ENCODE measurements at regions not wholly inside any gene's neighbourhood (a gene's known extent, or its start where the extent isn't known, plus 50 kb on each side); places are given as distances from the start of the nearest gene placed in this dataset.

GRCh38 chr5:100479079-100479688 lies 56.0 kb upstream of the FAM174A start:
- in situ Hi-C loops (cut with MboI; ENCODE audit: low sequenced_read_pairs): no loop called here

- in situ Hi-C loops (cut with MboI; ENCODE audit: low sequenced_read_pairs): no loop called here
These were observed 63.1 kb upstream of the FAM174A start for GRCh38 chr5:100472091-100472490.

DNA sequence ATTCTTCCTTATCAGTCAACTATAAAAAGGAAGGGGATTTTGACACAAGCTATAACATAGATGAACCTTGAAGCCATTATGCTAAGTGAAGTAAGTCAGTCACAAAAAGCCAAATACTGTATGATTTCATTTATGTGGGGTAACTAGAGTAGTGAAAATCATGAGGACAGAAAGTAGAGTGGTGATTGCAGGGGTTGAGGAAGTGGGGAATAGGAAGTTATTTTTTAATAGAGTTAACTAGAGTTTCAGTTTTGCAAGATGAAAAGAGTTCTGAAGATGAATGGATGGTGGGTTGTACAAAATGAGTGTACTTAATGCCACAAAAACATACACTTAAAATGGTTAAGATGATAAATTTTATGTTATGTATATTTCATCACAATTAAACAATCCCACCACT lies 65.4 kb upstream of the FAM174A start:
- in situ Hi-C loops (cut with MboI; ENCODE audit: low sequenced_read_pairs): no loop called here

- in situ Hi-C loops (cut with MboI; ENCODE audit: low sequenced_read_pairs): no loop called here
These were observed 70.8 kb upstream of the FAM174A start for GRCh38 chr5:100464418-100464817.

DNA sequence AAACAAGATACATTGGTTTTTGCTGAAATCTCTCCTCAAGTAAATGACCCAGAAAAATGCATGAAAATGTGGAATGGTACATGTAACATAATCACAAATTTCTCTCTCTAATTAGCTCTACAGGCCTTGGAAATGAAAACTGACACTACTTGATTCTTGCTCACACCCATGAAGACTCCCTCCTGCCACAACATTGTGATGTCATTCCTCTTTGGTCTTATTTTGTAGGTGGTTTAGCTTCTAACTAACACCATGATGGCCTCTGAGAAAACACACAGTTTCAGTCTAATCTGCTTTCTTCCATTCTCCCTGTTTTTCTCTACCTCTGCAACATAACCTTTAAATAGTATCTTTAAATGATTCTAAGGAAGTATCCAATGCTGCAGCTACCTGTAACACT lies 78.6 kb upstream of the FAM174A start:
- in situ Hi-C loops (cut with MboI; ENCODE audit: low sequenced_read_pairs): no loop called here

- in situ Hi-C loops (cut with MboI; ENCODE audit: low sequenced_read_pairs): no loop called here
These were observed 83.0 kb upstream of the FAM174A start for GRCh38 chr5:100452126-100452525.

- in situ Hi-C loops (cut with MboI; ENCODE audit: low sequenced_read_pairs): no loop called here
These were observed 87.1 kb upstream of the FAM174A start for GRCh38 chr5:100448111-100448528.

DNA sequence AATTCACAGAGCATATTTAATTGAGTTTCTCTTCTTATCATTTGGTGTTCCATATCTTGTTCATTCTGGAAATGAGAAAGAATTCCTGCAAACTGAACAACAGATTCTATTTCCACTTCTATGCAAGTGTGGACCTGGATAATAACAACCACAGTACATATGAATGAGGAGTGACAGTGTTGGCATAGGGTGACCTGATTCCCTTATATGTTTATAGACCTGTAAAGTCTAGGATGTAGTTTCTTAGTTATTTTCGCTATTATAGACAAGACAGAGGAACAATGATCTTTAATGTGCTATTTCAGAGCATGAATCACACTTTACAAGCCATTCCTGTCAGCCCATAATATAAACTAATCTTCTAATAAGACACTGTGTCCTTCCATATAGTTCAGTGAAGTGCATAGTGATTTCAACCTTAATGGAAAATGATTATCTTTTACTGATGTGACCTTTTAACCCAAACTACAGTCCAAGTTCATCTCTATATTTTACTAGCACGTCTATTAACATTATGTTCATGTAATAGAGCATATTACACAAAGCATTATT lies 88.2 kb upstream of the FAM174A start:
- in situ Hi-C loops (cut with MboI; ENCODE audit: low sequenced_read_pairs): no loop called here

GRCh38 chr5:100444961-100445360 lies 90.2 kb upstream of the FAM174A start:
- in situ Hi-C loops (cut with MboI; ENCODE audit: low sequenced_read_pairs): no loop called here

DNA sequence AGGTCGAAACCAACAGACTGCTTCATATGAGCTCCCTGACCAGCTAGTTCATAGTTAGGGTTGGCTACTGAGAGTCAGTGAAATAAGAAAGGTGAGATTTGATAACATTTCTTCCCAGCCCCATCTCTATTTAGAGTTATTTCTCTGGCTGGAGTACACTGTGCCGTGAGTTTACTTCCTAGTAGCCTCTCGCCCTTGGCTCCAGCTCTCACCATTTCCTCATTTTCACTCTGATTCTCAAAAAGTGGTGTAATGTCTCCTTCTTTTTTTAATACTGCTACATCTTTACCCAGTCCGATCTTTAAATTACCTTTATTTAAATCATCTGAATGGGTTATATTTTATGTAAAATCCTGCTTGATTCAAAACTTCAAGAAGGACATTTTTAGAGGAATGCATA lies 100.4 kb upstream of the FAM174A start:
- in situ Hi-C loops (cut with MboI; ENCODE audit: low sequenced_read_pairs): no loop called here

DNA sequence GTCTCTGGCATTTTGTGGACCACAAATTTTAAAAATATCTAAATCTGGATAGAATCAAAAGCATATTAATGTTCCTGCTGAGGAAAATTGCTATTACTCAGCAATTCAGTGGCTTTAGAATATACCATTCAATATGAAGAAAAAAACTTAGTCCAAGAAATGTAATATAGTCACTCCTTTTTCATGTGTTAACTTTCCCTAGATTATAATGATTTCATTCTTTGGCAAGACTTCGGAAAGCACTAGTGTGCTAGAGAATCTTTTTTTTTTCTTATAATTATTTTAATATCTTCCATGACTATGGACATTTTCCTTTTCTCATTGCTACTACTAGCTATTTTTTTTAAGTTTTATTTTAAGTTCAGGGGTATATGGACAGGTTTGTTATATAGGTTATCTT lies 102.4 kb upstream of the FAM174A start:
- in situ Hi-C loops (cut with MboI; ENCODE audit: low sequenced_read_pairs): no loop called here

DNA sequence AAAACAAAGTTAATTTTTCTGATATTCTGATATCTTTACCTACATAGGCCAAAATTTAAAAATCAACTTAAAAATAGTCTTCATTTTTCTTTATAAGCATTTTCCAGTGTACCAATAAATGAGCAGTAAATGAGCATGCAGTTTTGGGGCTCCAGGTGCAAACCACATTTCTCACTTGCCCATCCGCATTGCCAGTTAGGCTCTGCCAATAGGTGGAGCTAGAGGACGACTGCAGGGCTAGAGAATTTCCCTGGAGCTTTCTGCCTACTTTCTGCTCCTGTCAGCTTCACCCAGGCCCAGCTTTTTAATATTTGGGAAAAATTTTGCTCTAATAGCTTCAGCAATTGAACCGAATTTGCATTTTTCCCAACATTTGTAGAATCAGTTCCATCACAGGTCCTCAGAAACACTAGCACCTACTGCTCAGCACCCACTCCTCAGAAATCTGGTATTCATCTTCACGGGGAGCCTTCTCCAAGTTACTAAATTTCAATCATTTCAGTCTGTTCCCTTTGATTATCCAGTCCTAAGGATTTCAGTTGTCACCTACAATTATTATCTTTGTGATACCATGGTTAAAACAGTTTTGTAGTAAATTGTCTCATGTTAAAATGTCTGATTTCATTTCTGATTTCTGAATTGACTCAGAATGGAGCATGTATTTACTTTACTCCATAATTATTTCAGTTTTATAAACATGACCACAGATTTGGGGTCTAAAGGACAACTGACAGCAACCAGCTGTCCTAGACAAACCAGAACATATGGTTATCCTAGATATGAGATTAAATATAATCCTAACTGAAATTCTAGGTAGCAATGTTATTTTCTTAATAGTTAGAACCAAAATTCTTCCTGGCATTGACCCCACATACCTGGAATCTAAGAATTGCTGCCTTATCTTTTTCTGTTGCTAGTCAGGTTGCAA lies 104.6 kb upstream of the FAM174A start:
- in situ Hi-C loops (cut with MboI; ENCODE audit: low sequenced_read_pairs): no loop called here

GRCh38 chr5:100424787-100425186 lies 110.4 kb upstream of the FAM174A start:
- in situ Hi-C loops (cut with MboI; ENCODE audit: low sequenced_read_pairs): no loop called here

DNA sequence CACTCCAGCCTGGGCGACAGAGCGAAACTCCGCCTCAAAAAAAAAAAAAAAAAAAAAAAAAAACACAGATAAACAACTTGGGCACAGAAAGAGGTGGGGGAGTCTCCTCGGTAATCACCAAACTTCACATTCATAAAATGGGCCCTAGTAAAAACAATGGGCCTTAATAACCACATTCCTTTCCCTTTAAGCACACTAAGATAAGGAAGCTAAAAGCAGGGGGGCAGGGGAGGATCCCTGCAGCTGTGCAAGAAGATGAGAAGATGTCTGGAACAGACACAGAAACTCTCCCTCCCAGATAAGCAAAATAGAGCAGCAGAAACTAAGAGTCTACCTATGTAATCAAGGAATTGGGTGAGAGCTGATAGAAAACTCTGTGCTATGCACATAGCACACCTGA lies 111.2 kb upstream of the FAM174A start:
- in situ Hi-C loops (cut with MboI; ENCODE audit: low sequenced_read_pairs): no loop called here

DNA sequence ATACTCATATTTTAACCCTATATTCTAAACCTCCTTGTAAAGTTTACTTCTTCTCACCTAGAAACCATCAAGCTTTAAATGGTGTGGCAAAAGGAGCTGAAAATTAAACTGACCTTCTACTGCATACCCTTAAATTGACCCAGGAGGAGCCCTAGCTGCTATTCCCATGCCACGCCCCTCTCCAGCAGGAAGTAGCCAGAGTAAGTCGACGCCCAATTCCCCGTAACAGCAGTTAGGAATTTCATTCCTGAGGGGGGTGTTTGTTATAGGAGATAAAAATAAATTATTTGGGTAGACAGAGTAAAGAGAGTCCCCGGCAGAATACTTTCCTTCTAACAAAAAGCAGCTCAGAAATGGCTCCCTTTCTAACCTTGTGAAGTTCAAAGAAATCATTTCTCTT lies 111.8 kb upstream of the FAM174A start:
- in situ Hi-C loops (cut with MboI; ENCODE audit: low sequenced_read_pairs): no loop called here

DNA sequence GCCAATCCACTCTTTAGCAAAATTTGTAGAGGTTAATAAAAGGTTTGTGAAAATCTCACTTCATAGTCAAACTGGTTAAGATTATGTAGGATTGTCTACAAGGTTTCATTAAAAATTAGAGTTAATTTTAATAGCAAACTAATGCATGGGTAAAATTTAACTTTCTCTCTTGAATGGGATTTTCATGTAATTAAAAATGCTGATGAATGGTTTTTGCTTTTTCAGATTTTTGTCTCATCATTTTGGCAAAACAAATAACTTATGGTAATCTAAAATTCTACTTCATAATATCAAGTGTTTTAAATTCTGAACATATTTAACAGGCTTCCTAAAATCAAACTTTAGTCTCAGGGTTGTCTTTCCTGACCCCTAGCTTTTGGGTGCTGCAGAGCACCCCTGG lies 113.8 kb upstream of the FAM174A start:
- in situ Hi-C loops (cut with MboI; ENCODE audit: low sequenced_read_pairs): no loop called here

DNA sequence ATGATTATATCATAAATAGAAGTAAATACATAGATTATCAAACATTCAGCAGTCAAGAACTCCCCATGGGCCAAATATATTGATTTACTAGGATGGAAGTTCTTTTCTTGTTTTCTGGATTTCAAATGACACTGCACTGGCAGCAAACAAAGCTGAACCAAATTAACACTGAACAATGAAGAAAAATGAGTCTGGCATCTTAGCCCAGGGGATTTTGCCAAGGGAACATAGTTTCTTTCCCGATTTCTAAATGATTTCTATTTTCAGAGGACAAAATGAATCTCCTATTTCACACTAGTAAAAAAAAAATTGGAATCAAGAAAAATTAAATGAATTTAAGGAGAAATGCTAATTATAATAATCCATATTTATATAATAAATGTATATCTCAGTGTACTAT lies 116.9 kb upstream of the FAM174A start:
- in situ Hi-C loops (cut with MboI; ENCODE audit: low sequenced_read_pairs): no loop called here

DNA sequence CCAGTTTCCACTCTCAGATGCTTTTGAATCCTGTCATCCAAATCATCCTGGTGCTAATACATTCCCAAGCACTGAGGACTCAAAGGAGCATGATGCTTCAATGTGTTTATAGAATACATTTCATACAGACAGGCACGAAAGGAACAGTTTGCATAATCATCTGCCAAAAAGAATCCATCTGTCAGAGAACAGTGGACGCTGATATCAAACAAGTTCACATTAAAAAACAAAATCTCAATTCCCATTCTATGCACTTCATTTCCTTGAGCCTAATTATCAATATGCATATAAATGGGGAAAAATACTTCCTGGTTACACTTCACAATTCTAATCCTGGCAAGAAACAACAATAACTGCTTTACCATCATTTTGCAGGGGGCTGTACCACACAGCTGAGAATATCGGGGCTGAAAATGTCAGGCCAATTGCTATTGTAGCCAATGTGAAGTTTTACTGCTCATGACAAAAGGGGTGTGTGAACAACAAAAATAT lies 125.5 kb upstream of the FAM174A start:
- in situ Hi-C loops (cut with MboI; ENCODE audit: low sequenced_read_pairs): no loop called here

DNA sequence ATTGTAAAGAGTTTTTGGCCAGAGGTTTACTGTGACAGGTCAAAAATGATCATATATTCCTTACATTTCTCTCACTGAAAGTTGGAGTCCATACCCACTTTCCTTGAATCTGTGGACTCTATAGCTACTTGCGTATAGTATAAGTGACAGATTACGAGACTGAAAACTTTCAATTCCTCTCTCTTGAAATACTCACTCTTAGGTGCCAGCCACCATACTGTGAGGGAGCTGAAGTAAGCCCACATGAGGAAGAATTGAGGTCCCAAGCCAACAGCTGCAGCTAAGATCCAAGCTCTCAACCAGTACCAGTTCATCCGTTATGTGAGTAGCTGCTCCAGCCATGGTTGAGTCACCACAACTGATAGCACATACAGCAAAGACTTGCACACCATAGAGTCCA lies 128.1 kb upstream of the FAM174A start:
- in situ Hi-C loops (cut with MboI; ENCODE audit: low sequenced_read_pairs): no loop called here

DNA sequence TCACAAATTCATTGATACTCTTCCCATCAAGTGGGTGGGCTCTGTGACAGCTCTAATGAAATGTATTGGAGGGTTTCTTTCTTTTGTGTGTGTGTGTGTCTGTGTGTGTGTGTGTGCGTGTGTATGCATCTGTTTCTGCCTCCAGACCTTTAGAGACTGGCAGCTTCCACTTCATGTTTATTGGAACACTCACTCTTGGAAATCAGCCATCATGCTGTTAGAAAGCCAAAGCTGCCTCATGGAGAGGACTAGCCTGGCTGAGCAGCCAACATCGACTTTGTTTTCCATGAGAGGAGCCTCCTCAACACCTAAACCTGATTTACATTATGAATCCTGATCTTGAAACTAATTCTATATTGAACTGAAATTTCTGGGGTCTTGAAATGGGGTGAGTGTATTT lies 128.5 kb upstream of the FAM174A start:
- in situ Hi-C loops (cut with MboI; ENCODE audit: low sequenced_read_pairs): no loop called here

- in situ Hi-C loops (cut with MboI; ENCODE audit: low sequenced_read_pairs): no loop called here
These were observed 133.1 kb upstream of the FAM174A start for GRCh38 chr5:100402071-100402470.

GRCh38 chr5:100401149-100401548 lies 134.0 kb upstream of the FAM174A start:
- in situ Hi-C loops (cut with MboI; ENCODE audit: low sequenced_read_pairs): no loop called here

Measured in HL-60/S4 (cell line).